CD4-positive, alpha-beta T cell (primary cell): ENCODE measurements at regions not wholly inside any gene's neighbourhood (a gene's known extent, or its start where the extent isn't known, plus 50 kb on each side); places are given as distances from the start of the nearest gene placed in this dataset.

Experiments
- ATAC-seq: fragments of 200-7000 bp; cut with Tn5 transposase; one replicate; pipeline ENCODE4 v1.10.0; 2022; ENCODE audit warnings: mild to moderate bottlenecking; ENCODE audit not compliant: poor library complexity
- CTCF ChIA-PET: fragments of 350-600 bp; sonication (Branson Sonifier 250); formaldehyde crosslinking; loops from one replicate; lab custom pipeline; 2021; ENCODE audit warnings: antibody characterized with exemption, inconsistent platforms; lab: Charles Lee
- POLR2A ChIA-PET: fragments of 350-600 bp; sonication (Branson Sonifier 250); formaldehyde crosslinking; loops from one replicate; lab custom pipeline; 2021; ENCODE audit warnings: antibody characterized with exemption, inconsistent platforms; lab: Charles Lee
- DNase-seq, 14 experiments: peaks; one replicate each; pipeline ENCODE4 v3.0.0-alpha.2; 2013 to 2020; ENCODE audit warnings: mixed read lengths in 2 of 14
- H3K27ac ChIP-seq, 2 donors: one replicate each; pipeline versions ENCODE4 v1.5.1 to v1.7.0; 2013; ENCODE audit warnings: low read length in 2 of 2, low read depth in 1 of 2, mild to moderate bottlenecking in 1 of 2
- H3K27me3 ChIP-seq, 2 experiments: 1 replicate in 1 of 2; 2 replicates in 1 of 2; pipeline versions ENCODE4 v1.6.1 to v1.7.0; 2013; ENCODE audit warnings: low read length in 2 of 2, control low read depth in 1 of 2, mild to moderate bottlenecking in 1 of 2, moderate library complexity in 1 of 2; ENCODE audit not compliant: insufficient read depth in 2 of 2, control insufficient read depth in 1 of 2
- H3K36me3 ChIP-seq: one replicate; pipeline ENCODE4 v1.6.1; 2013; ENCODE audit warnings: low read length, control low read depth; ENCODE audit not compliant: insufficient read depth
- H3K4me1 ChIP-seq: one replicate; pipeline ENCODE4 v1.6.1; 2013; ENCODE audit warnings: low read length, control low read depth; ENCODE audit not compliant: insufficient read depth
- H3K4me3 ChIP-seq: one replicate; pipeline ENCODE4 v1.5.1; 2013; ENCODE audit warnings: mild to moderate bottlenecking, low read length, moderate library complexity
- H3K9me3 ChIP-seq, 2 experiments: 1 replicate in 1 of 2; 2 replicates in 1 of 2; pipeline versions ENCODE4 v1.6.1 to v1.7.0; 2013; ENCODE audit warnings: low read length in 2 of 2, mild to moderate bottlenecking in 2 of 2, control low read depth in 1 of 2, moderate library complexity in 1 of 2; ENCODE audit not compliant: control insufficient read depth in 1 of 2, insufficient read depth in 1 of 2
- H3K27ac Mint-ChIP-seq: one replicate; pipeline ENCODE4 v1.8.0; 2020; ENCODE audit warnings: mixed read lengths
- H3K27me3 Mint-ChIP-seq: one replicate; pipeline ENCODE4 v1.8.0; 2021; ENCODE audit warnings: mixed read lengths
- H3K36me3 Mint-ChIP-seq: one replicate; pipeline ENCODE4 v1.8.0; 2021; ENCODE audit warnings: low read depth, mixed read lengths
- H3K4me1 Mint-ChIP-seq: one replicate; pipeline ENCODE4 v1.8.0; 2021; ENCODE audit warnings: low read depth, mixed read lengths
- H3K4me3 Mint-ChIP-seq: one replicate; pipeline ENCODE4 v1.8.0; 2020; ENCODE audit warnings: mild to moderate bottlenecking, mixed read lengths
- H3K9me3 Mint-ChIP-seq: one replicate; pipeline ENCODE4 v1.8.0; 2020; ENCODE audit warnings: mixed read lengths
- CTCF ChIP-seq: fragments of 200-600 bp; IDR thresholded peaks from one replicate; pipeline ENCODE4 v1.8.0; 2022; ENCODE audit warnings: antibody characterized with exemption, mild to moderate bottlenecking
- intact Hi-C, 2 experiments: fragments of 100-400 bp; cut with DNase I in 1 of 2; cut with micrococcal nuclease in 1 of 2; formaldehyde crosslinking; loops; one replicate each; pipeline versions ENCODE4 v1.15.1 to v1.9.0; 2023 to 2025; cut with DNase I, micrococcal nuclease

- Mint-ChIP-seq H3K9me3 (peaks cover 2% of the 10 kb centered on the region), H3K27ac (no peak overlapping the region), H3K36me3 (no peaks in the 10 kb centered on the region), H3K27me3 (no peaks in the 10 kb centered on the region), H3K4me1 (no peaks in the 10 kb centered on the region), H3K4me3 (no peak overlapping the region)
- Histone ChIP-seq H3K4me1 (no peaks in the 10 kb centered on the region), H3K27me3 (no peaks in the 10 kb centered on the region), H3K27ac (no peak overlapping the region), H3K9me3 (no peaks in the 10 kb centered on the region), H3K36me3 (no peaks in the 10 kb centered on the region), H3K4me3 (no peak overlapping the region)
- CTCF ChIA-PET: no interaction called here
- no peak for TF ChIP-seq CTCF
- DNase-seq (no peak), ATAC-seq (no peak)
- intact Hi-C loops: no loop called here
- POLR2A ChIA-PET: no interaction called here
These were observed 675.6 kb upstream of the CELF4 start for GRCh38 chr18:38241216-38241615.

- Mint-ChIP-seq H3K4me3 (no peak overlapping the region), H3K4me1 (no peaks in the 10 kb centered on the region), H3K36me3 (no peaks in the 10 kb centered on the region), H3K9me3 (peaks cover 2% of the 10 kb centered on the region), H3K27ac (no peak overlapping the region), H3K27me3 (no peaks in the 10 kb centered on the region)
- H3K27ac ChIP-seq: no peak overlapping the region
- H3K9me3 ChIP-seq: no peaks in the 10 kb centered on the region
- no peaks in the 10 kb centered on the region for H3K4me1 ChIP-seq
- H3K36me3 ChIP-seq: no peaks in the 10 kb centered on the region
- no peaks in the 10 kb centered on the region for H3K27me3 ChIP-seq
- no peak for TF ChIP-seq CTCF
- intact Hi-C loops: no loop called here
- DNase-seq: no peak
- ChIA-PET POLR2A (no interaction called here), CTCF (no interaction called here)
- ATAC-seq: no peak
- no peak overlapping the region for H3K4me3 ChIP-seq
These were observed 674.0 kb upstream of the CELF4 start for GRCh38 chr18:38239606-38240005.

- ChIA-PET CTCF (no interaction called here), POLR2A (no interaction called here)
- Histone ChIP-seq H3K27me3 (no peaks in the 10 kb centered on the region), H3K27ac (no peak overlapping the region), H3K36me3 (no peaks in the 10 kb centered on the region), H3K4me1 (no peaks in the 10 kb centered on the region), H3K9me3 (no peaks in the 10 kb centered on the region), H3K4me3 (no peak overlapping the region)
- H3K4me1 Mint-ChIP-seq: no peaks in the 10 kb centered on the region
- H3K27me3 Mint-ChIP-seq: no peaks in the 10 kb centered on the region
- peaks cover 4% of the 10 kb centered on the region for H3K9me3 Mint-ChIP-seq
- H3K36me3 Mint-ChIP-seq: no peaks in the 10 kb centered on the region
- no peak overlapping the region for H3K4me3 Mint-ChIP-seq
- H3K27ac Mint-ChIP-seq: no peak overlapping the region
- DNase-seq (no peak), ATAC-seq (no peak)
- intact Hi-C loops: no loop called here
- no peak for TF ChIP-seq CTCF
These were observed 672.2 kb upstream of the CELF4 start for GRCh38 chr18:38237796-38238195.
